CD4-positive, alpha-beta T cell treated with Interleukin-15 for 4 hours (primary cell): ENCODE measurements at regions not wholly inside any gene's neighbourhood (a gene's known extent, or its start where the extent isn't known, plus 50 kb on each side); places are given as distances from the start of the nearest gene placed in this dataset.
"Not testable (repeated sequence)": the region's sequence is repeated elsewhere in the genome, so short reads cannot be mapped to it uniquely, and the experiment has no call there.

Experiments
- DNase-seq: peaks from one replicate; pipeline ENCODE4 v3.0.0-alpha.2; 2020; ENCODE audit warnings: low spot score

- DNase-seq = not testable (repeated sequence)
Observed at GRCh38 chr5:103377638-103378037, 119.1 kb downstream of the MACIR start.

DNA sequence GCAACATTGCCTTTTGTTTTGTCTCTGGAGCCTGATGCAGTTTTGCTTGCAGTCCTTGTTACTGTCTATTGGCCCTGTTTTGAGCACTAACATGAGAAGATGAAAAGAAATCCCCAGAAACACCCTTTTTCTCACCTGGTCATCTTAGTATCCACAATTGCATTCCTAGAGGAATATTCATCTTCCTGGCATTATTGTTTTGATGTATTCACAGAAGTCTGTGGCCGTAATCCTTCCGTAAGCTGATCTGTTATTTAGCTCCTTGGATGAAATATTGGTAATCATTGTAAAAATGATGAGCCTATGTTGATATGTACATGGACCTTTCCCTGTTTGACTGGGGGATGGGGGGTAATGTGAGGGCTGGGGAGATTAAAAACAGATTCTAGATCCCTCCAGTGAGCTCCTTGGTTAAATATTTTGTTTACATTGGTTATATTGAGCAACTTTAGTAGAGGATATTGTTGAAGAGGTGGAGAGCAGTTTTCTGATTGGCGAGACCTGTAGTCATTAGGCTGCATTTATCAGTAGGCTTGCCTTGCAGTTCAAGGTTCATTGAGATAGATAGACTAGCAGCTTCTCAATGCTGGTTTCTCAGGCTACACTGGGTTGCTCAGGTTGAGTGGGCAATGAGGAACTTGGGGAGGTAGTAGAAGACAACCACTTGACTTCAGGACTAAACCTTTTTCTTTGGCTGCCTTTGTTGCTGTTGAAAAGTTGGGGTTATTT is 117.5 kb downstream of the MACIR start:
- DNase-seq = no peak

- DNase-seq = no peak
Observed at GRCh38 chr5:103375350-103375749, 116.8 kb downstream of the MACIR start.

GRCh38 chr5:103374473-103374963 is 116.0 kb downstream of the MACIR start:
- no peak for DNase-seq

GRCh38 chr5:103373597-103374472 is 115.3 kb downstream of the MACIR start:
- no peak for DNase-seq

GRCh38 chr5:103371046-103371607 is 112.6 kb downstream of the MACIR start:
- DNase-seq = no peak

- no peak for DNase-seq
Observed at GRCh38 chr5:103369125-103370120, 110.9 kb downstream of the MACIR start.

- no peak for DNase-seq
Observed at GRCh38 chr5:103367702-103368101, 109.1 kb downstream of the MACIR start.

- DNase-seq = no peak
Observed at GRCh38 chr5:103366918-103367549, 108.5 kb downstream of the MACIR start.

DNA sequence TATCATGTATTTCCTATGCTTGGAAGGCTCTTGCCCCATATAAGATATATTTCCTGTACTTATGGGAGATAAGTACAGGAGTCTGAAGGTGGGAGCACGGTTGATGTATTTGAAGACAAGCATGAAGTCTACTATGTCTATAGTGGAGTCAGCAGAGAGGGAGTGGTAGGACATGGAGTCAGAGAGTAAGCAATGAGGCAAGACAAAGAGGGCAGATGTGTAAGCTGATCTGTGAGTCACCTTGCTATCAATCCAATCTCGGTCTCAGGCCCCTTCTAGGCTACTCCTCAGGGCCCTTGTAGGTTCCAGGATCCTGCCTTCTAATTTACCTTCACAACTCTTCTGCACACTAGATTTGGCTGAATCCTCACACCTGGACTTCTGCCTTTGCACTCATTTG is 105.5 kb downstream of the MACIR start:
- no peak for DNase-seq

- DNase-seq = no peak
Observed at GRCh38 chr5:103362211-103362610, 103.6 kb downstream of the MACIR start.

- DNase-seq = no peak
Observed at GRCh38 chr5:103360475-103360874, 101.9 kb downstream of the MACIR start.

DNA sequence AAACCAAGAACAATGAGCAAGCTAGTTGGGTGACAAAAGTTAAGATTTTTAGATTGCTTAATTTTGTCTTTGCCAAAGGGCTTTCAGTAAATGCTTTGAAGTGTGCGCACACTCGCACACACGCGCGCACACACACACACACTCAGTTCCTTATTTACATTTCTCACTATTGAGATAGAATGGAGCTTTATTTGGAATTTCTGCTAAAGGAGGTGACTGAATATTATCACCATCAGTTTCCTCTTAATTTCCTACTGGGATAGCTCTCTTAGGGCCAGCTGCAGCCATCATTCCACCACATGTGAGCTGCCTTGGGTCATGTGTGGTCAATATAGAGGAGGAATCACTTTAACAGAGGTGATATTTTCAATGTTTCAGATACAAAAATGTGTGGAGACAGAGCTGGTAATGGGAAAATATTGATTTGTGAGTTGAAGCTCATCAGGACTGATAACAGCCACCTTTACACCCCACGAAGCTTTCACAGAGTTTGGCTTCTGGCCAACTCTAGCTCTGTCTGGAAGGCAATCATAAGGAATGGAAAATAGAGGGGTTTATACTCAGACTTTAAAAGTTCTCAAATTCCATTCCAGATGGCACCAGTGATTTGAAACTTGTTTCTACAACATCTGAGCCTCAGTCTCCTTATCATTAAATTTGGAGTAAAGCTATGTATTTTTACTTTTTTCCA is 99.9 kb downstream of the MACIR start:
- DNase-seq = no peak

- DNase-seq = no peak
Observed at GRCh38 chr5:103357636-103358035, 99.1 kb downstream of the MACIR start.

DNA sequence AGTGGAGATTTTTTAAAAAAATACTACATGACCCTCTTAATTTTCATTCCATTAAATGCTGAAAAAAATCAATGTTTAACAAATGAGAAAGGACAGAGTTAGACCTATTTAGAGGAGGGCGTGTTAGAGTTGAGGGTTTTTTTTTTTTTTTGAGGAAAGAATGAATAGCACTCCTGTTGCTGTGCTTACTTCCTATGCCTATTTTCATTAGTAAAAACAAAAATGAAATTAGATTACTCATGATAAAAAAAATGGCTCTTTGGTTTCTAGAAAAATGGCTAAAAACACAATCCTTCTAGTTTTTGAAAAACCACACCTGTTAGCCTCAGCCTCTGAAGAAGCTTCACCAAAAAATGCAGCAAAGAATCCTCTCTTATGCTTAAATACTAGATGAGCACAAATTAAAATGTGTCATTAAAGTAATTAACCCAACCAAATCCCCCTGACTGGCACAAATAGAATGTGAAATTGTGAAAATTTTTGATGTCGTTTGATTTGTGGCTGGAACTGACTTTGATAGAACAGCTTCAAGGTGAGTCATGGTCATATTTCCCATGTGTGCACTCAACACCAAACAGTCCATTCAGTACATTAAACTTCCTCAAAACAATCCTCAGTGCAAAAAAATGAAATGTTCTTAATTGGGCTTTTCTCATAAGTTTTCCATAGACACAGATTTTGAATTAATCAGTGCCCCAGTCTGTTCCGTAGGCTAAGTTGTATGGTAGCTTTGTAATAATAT is 98.0 kb downstream of the MACIR start:
- no peak for DNase-seq

- DNase-seq = no peak
Observed at GRCh38 chr5:103355579-103355978, 97.0 kb downstream of the MACIR start.

DNA sequence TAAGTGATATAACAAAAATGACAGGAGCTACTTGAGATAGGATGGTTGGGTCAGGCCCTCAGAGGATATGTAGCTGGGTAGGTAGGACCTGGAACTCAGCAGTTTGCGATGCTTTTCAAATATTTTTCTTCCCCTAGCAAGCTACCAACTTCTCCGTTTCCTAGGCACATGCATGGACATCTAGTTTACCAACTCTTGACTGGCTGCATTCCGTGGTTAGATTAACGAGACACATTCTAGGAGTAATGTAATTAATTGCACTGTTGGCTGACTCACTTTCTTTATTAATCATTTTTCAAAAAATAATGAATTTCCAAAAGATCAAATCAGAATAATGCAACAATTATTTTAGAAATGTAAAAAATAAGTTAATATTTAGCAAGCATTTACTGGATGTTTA is 95.9 kb downstream of the MACIR start:
- no peak for DNase-seq

DNA sequence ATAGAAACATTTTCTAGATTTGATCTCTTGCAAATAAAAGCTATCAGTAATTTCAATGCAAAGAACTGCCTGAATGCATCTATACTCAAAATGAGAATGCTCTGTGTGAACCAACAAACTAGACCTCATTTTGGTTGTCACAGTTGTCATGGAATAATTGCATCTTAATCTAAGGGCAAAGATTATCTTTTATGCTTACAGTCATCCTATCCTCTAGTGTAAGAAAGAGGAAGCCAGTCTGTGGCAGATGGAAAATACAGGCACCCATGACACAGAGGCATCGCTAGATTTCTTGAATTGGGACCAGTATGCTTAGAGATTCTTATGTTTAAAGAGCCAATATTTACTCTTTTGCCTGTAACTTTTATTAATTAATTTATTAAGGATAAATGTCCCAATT is 95.0 kb downstream of the MACIR start:
- no peak for DNase-seq

- no peak for DNase-seq
Observed at GRCh38 chr5:103347716-103348423, 89.3 kb downstream of the MACIR start.
